K562 (cell line): ENCODE measurements at regions not wholly inside any gene's neighbourhood (a gene's known extent, or its start where the extent isn't known, plus 50 kb on each side); places are given as distances from the start of the nearest gene placed in this dataset.

Experiments used
- EP300 ChIP-seq: IDR thresholded peaks from 2 replicates; pipeline ENCODE4 v1.6.1; 2012; ENCODE audit warnings: low read length, improper control_type of control experiment
- EZH2 ChIP-seq: IDR thresholded peaks from 2 replicates; pipeline ENCODE4 v1.6.1; 2012; ENCODE audit warnings: low read depth, mild to moderate bottlenecking, inconsistent platforms, low read length, borderline replicate concordance
- FOXM1 ChIP-seq, 2 experiments: fragments of 450-650 bp in 1 of 2; sonication (generic) in 1 of 2; formaldehyde crosslinking in 1 of 2; IDR thresholded peaks; 2 replicates each; pipeline versions ENCODE4 v1.6.1 to v1.9.0; 2017 to 2022; ENCODE audit warnings: low read depth in 2 of 2, mild to moderate bottlenecking in 2 of 2, missing genetic modification reagents in 1 of 2, moderate library complexity in 1 of 2
- HNRNPK ChIP-seq: fragments of 200-400 bp; formaldehyde crosslinking; IDR thresholded peaks from one replicate; pipeline ENCODE4 v1.6.1; 2018; ENCODE audit warnings: mild to moderate bottlenecking, low read depth, low read length; ENCODE audit not compliant: poor library complexity, severe bottlenecking
- MEF2D ChIP-seq: conservative IDR thresholded peaks from 2 replicates; pipeline ENCODE4 v1.6.1; 2016; ENCODE audit warnings: low read depth, missing genetic modification characterization, missing compliant biosample characterization
- MTF1 ChIP-seq: fragments of 250-450 bp; sonication (Bioruptor Pico); IDR thresholded peaks from 2 replicates; pipeline ENCODE4 v1.9.0; 2021; ENCODE audit warnings: moderate library complexity, mild to moderate bottlenecking, inconsistent platforms, borderline replicate concordance
- SAFB ChIP-seq: fragments of 200-400 bp; formaldehyde crosslinking; IDR thresholded peaks from 2 replicates; pipeline ENCODE4 v1.6.1; 2017; ENCODE audit warnings: low read depth, low read length, borderline replicate concordance
- TF ChIP-seq, protein P1 (sequence below): sonication (generic); formaldehyde crosslinking; IDR thresholded peaks from 2 replicates; pipeline ENCODE4 v1.5.0; 2020; ENCODE audit warnings: missing genetic modification reagents
- TF ChIP-seq, protein P2 (sequence below): sonication (generic); formaldehyde crosslinking; IDR thresholded peaks from 2 replicates; pipeline ENCODE4 v1.8.1; 2022; ENCODE audit warnings: missing genetic modification reagents
- TF ChIP-seq, protein P3 (sequence below), 3 experiments: IDR thresholded peaks in 2 of 3; conservative IDR thresholded peaks in 1 of 3; 2 replicates each; pipeline ENCODE4 v1.5.1; 2011 to 2012; ENCODE audit warnings: low read length in 3 of 3, mild to moderate bottlenecking in 3 of 3, control low read depth in 2 of 3, improper control_type of control experiment in 1 of 3, inconsistent platforms in 1 of 3, low read depth in 1 of 3, mixed read lengths in 1 of 3, moderate library complexity in 1 of 3; ENCODE audit not compliant: insufficient read depth in 2 of 3
- TF ChIP-seq, protein P4 (sequence below): sonication (generic); formaldehyde crosslinking; IDR thresholded peaks from 2 replicates; pipeline ENCODE4 v1.8.1; 2023; ENCODE audit warnings: mild to moderate bottlenecking, missing genetic modification reagents
- TF ChIP-seq, protein P5 (sequence below): sonication (generic); formaldehyde crosslinking; IDR thresholded peaks from 2 replicates; pipeline ENCODE4 v1.9.0; 2022; ENCODE audit warnings: mild to moderate bottlenecking, missing genetic modification reagents
- TF ChIP-seq, protein P6 (sequence below): sonication (generic); formaldehyde crosslinking; IDR thresholded peaks from 2 replicates; pipeline ENCODE4 v1.8.1; 2023; ENCODE audit warnings: mild to moderate bottlenecking, missing genetic modification reagents

DNA sequence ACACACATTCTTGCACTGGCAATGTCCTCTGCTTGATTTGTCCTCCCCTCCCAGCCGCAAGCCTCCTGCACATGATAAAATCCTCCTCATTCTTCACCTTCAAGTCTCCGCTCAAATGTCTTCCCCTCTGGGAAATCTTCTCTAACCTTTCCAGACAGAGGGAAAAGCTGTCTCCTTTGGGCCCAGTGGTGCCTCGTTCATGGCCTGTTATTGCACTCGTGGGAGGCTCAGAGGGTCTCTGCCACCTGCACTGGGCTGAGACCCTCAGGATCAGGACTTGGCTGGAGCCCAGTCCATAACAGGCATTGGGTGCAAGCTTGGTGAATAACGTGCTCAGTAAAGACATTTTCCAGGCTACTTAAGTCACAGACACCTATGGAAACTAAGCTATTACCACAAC is 68.6 kb downstream of the PTGR3 start:
- TF ChIP-seq, protein P1, sequence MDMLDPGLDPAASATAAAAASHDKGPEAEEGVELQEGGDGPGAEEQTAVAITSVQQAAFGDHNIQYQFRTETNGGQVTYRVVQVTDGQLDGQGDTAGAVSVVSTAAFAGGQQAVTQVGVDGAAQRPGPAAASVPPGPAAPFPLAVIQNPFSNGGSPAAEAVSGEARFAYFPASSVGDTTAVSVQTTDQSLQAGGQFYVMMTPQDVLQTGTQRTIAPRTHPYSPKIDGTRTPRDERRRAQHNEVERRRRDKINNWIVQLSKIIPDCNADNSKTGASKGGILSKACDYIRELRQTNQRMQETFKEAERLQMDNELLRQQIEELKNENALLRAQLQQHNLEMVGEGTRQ (CRISPR knock-in tag), result no peak
- TF ChIP-seq SAFB, result no peak
- TF ChIP-seq, protein P2, sequence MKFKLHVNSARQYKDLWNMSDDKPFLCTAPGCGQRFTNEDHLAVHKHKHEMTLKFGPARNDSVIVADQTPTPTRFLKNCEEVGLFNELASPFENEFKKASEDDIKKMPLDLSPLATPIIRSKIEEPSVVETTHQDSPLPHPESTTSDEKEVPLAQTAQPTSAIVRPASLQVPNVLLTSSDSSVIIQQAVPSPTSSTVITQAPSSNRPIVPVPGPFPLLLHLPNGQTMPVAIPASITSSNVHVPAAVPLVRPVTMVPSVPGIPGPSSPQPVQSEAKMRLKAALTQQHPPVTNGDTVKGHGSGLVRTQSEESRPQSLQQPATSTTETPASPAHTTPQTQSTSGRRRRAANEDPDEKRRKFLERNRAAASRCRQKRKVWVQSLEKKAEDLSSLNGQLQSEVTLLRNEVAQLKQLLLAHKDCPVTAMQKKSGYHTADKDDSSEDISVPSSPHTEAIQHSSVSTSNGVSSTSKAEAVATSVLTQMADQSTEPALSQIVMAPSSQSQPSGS, result no peak
- TF ChIP-seq MTF1 (CRISPR knock-in tag), result no peak
- TF ChIP-seq EZH2, result no peak
- TF ChIP-seq MEF2D (tag), result no peak
- TF ChIP-seq, protein P3, sequence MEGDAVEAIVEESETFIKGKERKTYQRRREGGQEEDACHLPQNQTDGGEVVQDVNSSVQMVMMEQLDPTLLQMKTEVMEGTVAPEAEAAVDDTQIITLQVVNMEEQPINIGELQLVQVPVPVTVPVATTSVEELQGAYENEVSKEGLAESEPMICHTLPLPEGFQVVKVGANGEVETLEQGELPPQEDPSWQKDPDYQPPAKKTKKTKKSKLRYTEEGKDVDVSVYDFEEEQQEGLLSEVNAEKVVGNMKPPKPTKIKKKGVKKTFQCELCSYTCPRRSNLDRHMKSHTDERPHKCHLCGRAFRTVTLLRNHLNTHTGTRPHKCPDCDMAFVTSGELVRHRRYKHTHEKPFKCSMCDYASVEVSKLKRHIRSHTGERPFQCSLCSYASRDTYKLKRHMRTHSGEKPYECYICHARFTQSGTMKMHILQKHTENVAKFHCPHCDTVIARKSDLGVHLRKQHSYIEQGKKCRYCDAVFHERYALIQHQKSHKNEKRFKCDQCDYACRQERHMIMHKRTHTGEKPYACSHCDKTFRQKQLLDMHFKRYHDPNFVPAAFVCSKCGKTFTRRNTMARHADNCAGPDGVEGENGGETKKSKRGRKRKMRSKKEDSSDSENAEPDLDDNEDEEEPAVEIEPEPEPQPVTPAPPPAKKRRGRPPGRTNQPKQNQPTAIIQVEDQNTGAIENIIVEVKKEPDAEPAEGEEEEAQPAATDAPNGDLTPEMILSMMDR (IDR thresholded peaks at IDR 0.05 in 2 of 3, conservative IDR thresholded peaks at IDR 0.05 in 1 of 3; ENCODE audit: insufficient read depth in 2 of 3, low read depth in 1 of 3, low read length in 3 of 3), result no peak
- no peak for TF ChIP-seq HNRNPK
- TF ChIP-seq FOXM1 (IDR thresholded peaks at IDR 0.05; ENCODE audit: low read depth), result no peak
- TF ChIP-seq FOXM1 (CRISPR knock-in tag; IDR thresholded peaks at IDR 0.05; ENCODE audit: low read depth), result no peak
- TF ChIP-seq, protein P4, sequence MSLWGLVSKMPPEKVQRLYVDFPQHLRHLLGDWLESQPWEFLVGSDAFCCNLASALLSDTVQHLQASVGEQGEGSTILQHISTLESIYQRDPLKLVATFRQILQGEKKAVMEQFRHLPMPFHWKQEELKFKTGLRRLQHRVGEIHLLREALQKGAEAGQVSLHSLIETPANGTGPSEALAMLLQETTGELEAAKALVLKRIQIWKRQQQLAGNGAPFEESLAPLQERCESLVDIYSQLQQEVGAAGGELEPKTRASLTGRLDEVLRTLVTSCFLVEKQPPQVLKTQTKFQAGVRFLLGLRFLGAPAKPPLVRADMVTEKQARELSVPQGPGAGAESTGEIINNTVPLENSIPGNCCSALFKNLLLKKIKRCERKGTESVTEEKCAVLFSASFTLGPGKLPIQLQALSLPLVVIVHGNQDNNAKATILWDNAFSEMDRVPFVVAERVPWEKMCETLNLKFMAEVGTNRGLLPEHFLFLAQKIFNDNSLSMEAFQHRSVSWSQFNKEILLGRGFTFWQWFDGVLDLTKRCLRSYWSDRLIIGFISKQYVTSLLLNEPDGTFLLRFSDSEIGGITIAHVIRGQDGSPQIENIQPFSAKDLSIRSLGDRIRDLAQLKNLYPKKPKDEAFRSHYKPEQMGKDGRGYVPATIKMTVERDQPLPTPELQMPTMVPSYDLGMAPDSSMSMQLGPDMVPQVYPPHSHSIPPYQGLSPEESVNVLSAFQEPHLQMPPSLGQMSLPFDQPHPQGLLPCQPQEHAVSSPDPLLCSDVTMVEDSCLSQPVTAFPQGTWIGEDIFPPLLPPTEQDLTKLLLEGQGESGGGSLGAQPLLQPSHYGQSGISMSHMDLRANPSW, result no peak
- no peak for TF ChIP-seq EP300
- TF ChIP-seq, protein P5, sequence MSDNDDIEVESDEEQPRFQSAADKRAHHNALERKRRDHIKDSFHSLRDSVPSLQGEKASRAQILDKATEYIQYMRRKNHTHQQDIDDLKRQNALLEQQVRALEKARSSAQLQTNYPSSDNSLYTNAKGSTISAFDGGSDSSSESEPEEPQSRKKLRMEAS, result no peak
- TF ChIP-seq, protein P6, sequence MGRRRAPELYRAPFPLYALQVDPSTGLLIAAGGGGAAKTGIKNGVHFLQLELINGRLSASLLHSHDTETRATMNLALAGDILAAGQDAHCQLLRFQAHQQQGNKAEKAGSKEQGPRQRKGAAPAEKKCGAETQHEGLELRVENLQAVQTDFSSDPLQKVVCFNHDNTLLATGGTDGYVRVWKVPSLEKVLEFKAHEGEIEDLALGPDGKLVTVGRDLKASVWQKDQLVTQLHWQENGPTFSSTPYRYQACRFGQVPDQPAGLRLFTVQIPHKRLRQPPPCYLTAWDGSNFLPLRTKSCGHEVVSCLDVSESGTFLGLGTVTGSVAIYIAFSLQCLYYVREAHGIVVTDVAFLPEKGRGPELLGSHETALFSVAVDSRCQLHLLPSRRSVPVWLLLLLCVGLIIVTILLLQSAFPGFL (CRISPR knock-in tag), result no peak
